Muscle layer of duodenum (tissue), 2 donors: ENCODE measurements at regions not wholly inside any gene's neighbourhood (a gene's known extent, or its start where the extent isn't known, plus 50 kb on each side); places are given as distances from the start of the nearest gene placed in this dataset.

ENCODE experiments used
- H3K27ac ChIP-seq: one replicate; pipeline ENCODE4 v1.7.0; 2013; ENCODE audit warnings: mild to moderate bottlenecking, low read length
- H3K27me3 ChIP-seq: one replicate; pipeline ENCODE4 v1.7.0; 2013; ENCODE audit warnings: low read depth, mild to moderate bottlenecking, control low read depth, low read length
- H3K36me3 ChIP-seq, 2 donors: one replicate each; pipeline ENCODE4 v1.7.0; 2013; ENCODE audit warnings: low read length in 2 of 2, control low read depth in 1 of 2, mild to moderate bottlenecking in 1 of 2; ENCODE audit not compliant: insufficient read depth in 2 of 2, control insufficient read depth in 1 of 2
- H3K4me1 ChIP-seq, 2 donors: one replicate each; pipeline ENCODE4 v1.7.0; 2013; ENCODE audit warnings: low read length in 2 of 2, mild to moderate bottlenecking in 2 of 2, control low read depth in 1 of 2, moderate library complexity in 1 of 2; ENCODE audit not compliant: insufficient read depth in 2 of 2, control insufficient read depth in 1 of 2
- H3K4me3 ChIP-seq, 2 donors: one replicate each; pipeline ENCODE4 v1.7.0; 2013; ENCODE audit warnings: low read length in 2 of 2, low read depth in 1 of 2, mild to moderate bottlenecking in 1 of 2
- H3K9me3 ChIP-seq, 2 donors: one replicate each; pipeline ENCODE4 v1.7.0; 2013; ENCODE audit warnings: low read length in 2 of 2, control low read depth in 1 of 2, mild to moderate bottlenecking in 1 of 2; ENCODE audit not compliant: control insufficient read depth in 1 of 2
- donor health status: healthy.

GRCh38 chr6:5946701-5947100 lies 60.0 kb downstream of the NRN1 start:
- Histone ChIP-seq H3K36me3 (no peaks in the 10 kb centered on the region), H3K27me3 (no peaks in the 10 kb centered on the region), H3K4me1 (no peaks in the 10 kb centered on the region), H3K4me3 (no peak overlapping the region), H3K27ac (no peak overlapping the region), H3K9me3 (no peaks in the 10 kb centered on the region)

- H3K4me1 ChIP-seq = no peaks in the 10 kb centered on the region
- H3K27ac ChIP-seq = no peak overlapping the region
- no peaks in the 10 kb centered on the region for H3K27me3 ChIP-seq
- H3K36me3 ChIP-seq = no peaks in the 10 kb centered on the region
- H3K9me3 ChIP-seq = no peaks in the 10 kb centered on the region
- no peak overlapping the region for H3K4me3 ChIP-seq
Measured at GRCh38 chr6:5946181-5946580, 60.5 kb downstream of the NRN1 start.

DNA sequence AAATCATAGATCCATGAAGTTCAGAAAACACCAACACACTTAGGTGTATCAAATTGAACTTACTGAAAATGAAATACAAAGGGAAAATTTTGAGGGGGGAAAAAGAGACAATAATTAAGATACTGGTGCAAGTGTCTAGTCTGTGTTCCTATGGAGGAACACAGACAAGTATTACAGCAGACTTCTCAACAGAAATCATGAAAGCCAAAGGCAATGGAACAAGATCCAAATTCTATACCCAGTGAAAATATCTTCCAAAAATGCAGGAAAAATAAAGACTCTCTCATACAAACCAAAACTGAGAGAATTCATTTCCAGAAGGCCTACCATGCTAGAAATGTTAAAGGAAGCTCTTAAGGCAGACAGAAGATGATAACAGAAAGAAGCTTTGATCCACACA lies 63.1 kb downstream of the NRN1 start:
- H3K27me3 ChIP-seq = no peaks in the 10 kb centered on the region
- H3K36me3 ChIP-seq = no peaks in the 10 kb centered on the region
- H3K9me3 ChIP-seq = no peaks in the 10 kb centered on the region
- H3K27ac ChIP-seq = no peak overlapping the region
- peaks cover 0 to 7% of the 10 kb centered on the region in 2 donors for H3K4me1 ChIP-seq
- no peak overlapping the region for H3K4me3 ChIP-seq

DNA sequence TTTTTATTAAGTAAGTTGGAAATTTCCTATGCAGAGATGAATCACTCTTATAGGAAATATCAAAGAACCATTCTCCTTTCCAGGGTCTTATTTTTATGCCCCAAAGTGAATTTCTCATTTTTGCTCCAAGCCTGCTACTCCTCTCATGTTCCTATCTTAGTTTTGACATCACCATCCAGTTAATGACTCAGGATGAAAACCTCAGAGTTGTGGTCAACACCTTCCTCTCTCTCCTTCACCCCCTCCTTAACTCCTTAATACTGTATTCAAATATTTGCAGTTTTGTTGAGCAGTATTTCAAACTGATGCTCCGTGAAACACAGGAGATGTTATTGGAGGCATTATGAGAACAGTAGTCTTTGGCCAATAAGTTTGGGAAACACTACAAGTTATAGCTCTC lies 64.1 kb downstream of the NRN1 start:
- H3K36me3 ChIP-seq = no peaks in the 10 kb centered on the region
- no peaks in the 10 kb centered on the region for H3K27me3 ChIP-seq
- H3K4me3 ChIP-seq = no peak overlapping the region

DNA sequence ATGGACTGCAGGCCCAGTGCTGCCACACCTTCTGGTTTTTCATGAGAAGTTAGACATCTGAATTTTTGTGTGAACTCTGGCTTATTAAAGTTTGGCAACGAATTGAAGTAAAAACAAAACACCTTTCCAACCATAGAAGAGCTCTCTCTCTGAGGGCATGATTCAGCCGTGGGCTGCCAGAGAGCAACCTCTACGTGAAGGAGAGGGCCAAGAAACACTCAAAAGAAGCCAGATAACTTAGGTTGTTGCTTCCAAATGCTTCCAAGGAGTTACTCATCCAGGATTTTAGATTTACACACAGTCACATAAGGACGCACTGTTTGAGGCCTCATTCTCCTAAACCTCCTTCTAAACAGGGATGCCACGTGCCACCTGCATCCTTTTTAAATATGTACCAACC lies 65.5 kb downstream of the NRN1 start:
- no peak overlapping the region for H3K4me3 ChIP-seq
- no peaks in the 10 kb centered on the region for H3K27me3 ChIP-seq
- no peaks in the 10 kb centered on the region for H3K9me3 ChIP-seq
- H3K27ac ChIP-seq = no peak overlapping the region
- H3K36me3 ChIP-seq = no peaks in the 10 kb centered on the region
- H3K4me1 ChIP-seq = peaks cover 0 to 7% of the 10 kb centered on the region in 2 donors

More for the DNA sequence above, 64.1 kb downstream of the NRN1 start:
- Histone ChIP-seq H3K4me1 (peaks cover 0 to 7% of the 10 kb centered on the region in 2 donors), H3K9me3 (no peaks in the 10 kb centered on the region), H3K27ac (no peak overlapping the region)

DNA sequence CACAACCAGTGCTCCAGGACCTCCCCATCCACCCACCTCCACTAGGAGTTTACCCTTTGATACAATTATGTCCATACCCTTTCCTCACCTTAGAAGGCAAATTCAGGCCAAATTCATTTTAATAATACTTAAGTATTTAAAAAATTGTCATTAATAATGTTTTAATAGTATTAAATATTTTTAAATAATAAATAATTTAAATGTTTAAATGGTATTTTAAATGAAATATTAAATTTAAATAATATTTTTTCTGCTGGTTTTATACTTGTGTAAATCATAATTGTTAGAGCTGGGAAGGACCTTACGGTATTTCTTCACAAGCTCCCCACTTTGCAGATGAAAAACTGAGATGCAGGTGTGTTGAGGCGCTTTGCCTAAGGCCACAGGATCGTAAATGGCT lies 67.8 kb downstream of the NRN1 start:
- Histone ChIP-seq H3K4me3 (no peak overlapping the region), H3K4me1 (peaks cover 0 to 7% of the 10 kb centered on the region in 2 donors), H3K27me3 (no peaks in the 10 kb centered on the region), H3K9me3 (no peaks in the 10 kb centered on the region), H3K36me3 (no peaks in the 10 kb centered on the region), H3K27ac (no peak overlapping the region)

DNA sequence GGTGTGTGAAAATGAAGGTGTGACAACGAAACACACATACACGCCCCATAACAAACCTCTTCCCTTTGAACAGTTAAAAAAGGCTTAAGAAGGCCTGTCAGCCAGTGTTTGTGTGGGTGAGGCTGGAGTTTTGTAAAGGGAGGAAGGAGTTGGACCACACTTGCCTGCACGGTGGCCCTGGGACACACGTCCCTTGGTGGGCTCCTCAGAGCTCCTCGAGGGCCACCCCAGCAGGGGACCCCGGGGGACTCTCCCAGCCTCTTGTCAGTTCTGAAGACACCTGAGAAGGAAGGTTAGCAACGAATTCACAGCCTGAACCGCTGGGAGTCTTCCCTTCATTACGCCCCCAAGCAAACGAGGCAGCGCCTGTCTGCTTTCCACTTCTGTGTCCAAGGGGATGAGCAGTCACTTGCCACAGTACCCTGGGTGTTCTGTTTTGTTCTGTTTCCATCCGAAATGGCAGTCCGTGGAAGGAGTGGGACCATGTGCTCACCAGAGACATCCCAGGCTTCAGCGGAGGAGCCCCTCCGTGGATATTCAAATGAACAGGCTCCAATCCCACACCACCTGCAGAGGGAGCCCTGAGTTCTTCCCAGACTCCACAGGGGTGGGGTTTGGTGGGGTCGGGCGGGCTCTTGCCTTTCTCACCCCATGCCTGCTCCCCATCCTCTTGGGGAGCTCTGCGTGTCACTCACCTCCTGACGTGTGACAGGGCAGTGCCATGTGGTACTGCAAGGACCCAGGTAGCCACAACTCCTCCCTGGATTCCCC lies 68.6 kb downstream of the NRN1 start:
- no peak overlapping the region for H3K27ac ChIP-seq
- no peak overlapping the region for H3K4me3 ChIP-seq
- no peaks in the 10 kb centered on the region for H3K36me3 ChIP-seq
- H3K9me3 ChIP-seq = no peaks in the 10 kb centered on the region
- no peaks in the 10 kb centered on the region for H3K27me3 ChIP-seq
- peaks cover 0 to 7% of the 10 kb centered on the region in 2 donors for H3K4me1 ChIP-seq

GRCh38 chr6:5937169-5937909 lies 69.4 kb downstream of the NRN1 start:
- H3K4me1 ChIP-seq = peaks cover 0 to 7% of the 10 kb centered on the region in 2 donors

DNA sequence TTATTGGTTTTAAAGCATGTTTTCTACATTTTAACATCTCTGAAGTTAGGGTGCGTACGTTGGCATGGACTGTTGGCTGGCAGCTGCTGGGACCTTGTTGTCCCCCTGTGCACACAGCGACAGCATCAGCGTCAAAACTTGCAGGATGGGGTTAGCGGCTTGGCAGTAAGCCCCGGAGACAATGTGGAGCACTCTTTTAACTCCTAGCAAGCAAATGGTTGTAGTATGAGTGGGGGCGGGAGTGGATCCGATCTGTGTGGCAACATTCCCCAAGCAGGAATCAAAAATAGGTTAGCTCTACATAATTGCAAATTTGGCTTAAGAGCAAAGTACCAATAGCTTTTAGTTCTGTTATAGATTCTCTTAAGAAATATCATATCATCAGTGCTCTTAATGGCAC lies 70.1 kb downstream of the NRN1 start:
- Histone ChIP-seq H3K9me3 (peaks cover 0 to 3% of the 10 kb centered on the region in 2 donors), H3K4me1 (peaks cover 0 to 7% of the 10 kb centered on the region in 2 donors), H3K4me3 (no peak overlapping the region), H3K27ac (no peak overlapping the region), H3K36me3 (no peaks in the 10 kb centered on the region), H3K27me3 (no peaks in the 10 kb centered on the region)

More at GRCh38 chr6:5937169-5937909, 69.4 kb downstream of the NRN1 start:
- Histone ChIP-seq H3K27ac (no peak overlapping the region), H3K36me3 (no peaks in the 10 kb centered on the region), H3K9me3 (peaks cover 0 to 3% of the 10 kb centered on the region in 2 donors), H3K27me3 (no peaks in the 10 kb centered on the region), H3K4me3 (no peak overlapping the region)

DNA sequence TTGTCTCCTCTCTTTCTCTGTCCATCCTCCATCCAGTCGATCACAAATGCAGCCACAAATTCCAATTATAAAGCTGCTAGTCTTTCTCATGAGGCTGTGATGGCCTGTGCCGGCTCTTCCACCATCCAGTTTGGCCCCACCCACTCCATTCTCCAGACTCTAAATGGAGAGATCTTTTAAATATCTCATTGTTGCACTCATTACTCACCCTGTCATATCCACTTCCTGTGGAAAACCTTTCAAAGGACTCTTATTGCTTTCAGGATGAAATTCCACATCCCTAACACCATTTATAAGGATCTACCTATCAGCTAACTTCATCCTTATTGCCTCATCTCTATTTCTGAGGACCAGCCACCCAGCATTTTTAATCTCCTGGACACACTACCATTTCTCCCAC lies 70.6 kb downstream of the NRN1 start:
- H3K27me3 ChIP-seq = no peaks in the 10 kb centered on the region
- H3K4me1 ChIP-seq = peaks cover 0 to 7% of the 10 kb centered on the region in 2 donors
- H3K9me3 ChIP-seq = peaks cover 0 to 3% of the 10 kb centered on the region in 2 donors
- no peak overlapping the region for H3K27ac ChIP-seq
- no peak overlapping the region for H3K4me3 ChIP-seq
- H3K36me3 ChIP-seq = no peaks in the 10 kb centered on the region

GRCh38 chr6:5930968-5931367 lies 75.8 kb downstream of the NRN1 start:
- Histone ChIP-seq H3K4me3 (no peak overlapping the region), H3K4me1 (no peaks in the 10 kb centered on the region), H3K9me3 (peaks cover 0 to 11% of the 10 kb centered on the region in 2 donors), H3K27me3 (no peaks in the 10 kb centered on the region), H3K27ac (no peak overlapping the region), H3K36me3 (no peaks in the 10 kb centered on the region)
